ENCODE measurements at regions not wholly inside any gene's neighbourhood (a gene's known extent, or its start where the extent isn't known, plus 50 kb on each side); places are given as distances from the start of the nearest gene placed in this dataset.

GRCh38 chr2:239523147-239523953 is 122.5 kb upstream of the HDAC4 start:
- DNase-seq: no peak

GRCh38 chr2:239522740-239523119 is 121.9 kb upstream of the HDAC4 start:
- DNase-seq: no peak

GRCh38 chr2:239522002-239522739 is 121.4 kb upstream of the HDAC4 start:
- DNase-seq: no peak

GRCh38 chr2:239521518-239521815 is 120.6 kb upstream of the HDAC4 start:
- DNase-seq: no peak

- DNase-seq: no peak
Observed at GRCh38 chr2:239520811-239521517, 120.1 kb upstream of the HDAC4 start.

GRCh38 chr2:239519921-239520585 is 119.2 kb upstream of the HDAC4 start:
- DNase-seq: no peak

GRCh38 chr2:239519089-239519920 is 118.5 kb upstream of the HDAC4 start:
- DNase-seq: no peak

GRCh38 chr2:239518286-239519088 is 117.7 kb upstream of the HDAC4 start:
- DNase-seq: no peak

- no peak for DNase-seq
Observed at GRCh38 chr2:239517686-239518085, 116.9 kb upstream of the HDAC4 start.

GRCh38 chr2:239516954-239517305 is 116.1 kb upstream of the HDAC4 start:
- DNase-seq: no peak

GRCh38 chr2:239516286-239516953 is 115.6 kb upstream of the HDAC4 start:
- no peak for DNase-seq

- DNase-seq: no peak
Observed at GRCh38 chr2:239514754-239515530, 114.1 kb upstream of the HDAC4 start.

- no peak for DNase-seq
Observed at GRCh38 chr2:239512054-239512453, 111.2 kb upstream of the HDAC4 start.

GRCh38 chr2:239509373-239510143 is 108.7 kb upstream of the HDAC4 start:
- DNase-seq: no peak

- DNase-seq: no peak
Observed at GRCh38 chr2:239508261-239508660, 107.4 kb upstream of the HDAC4 start.

- DNase-seq: no peak
Observed at GRCh38 chr2:239507576-239508258, 106.9 kb upstream of the HDAC4 start.

GRCh38 chr2:239506961-239507360 is 106.1 kb upstream of the HDAC4 start:
- DNase-seq: no peak

GRCh38 chr2:239506101-239506857 is 105.5 kb upstream of the HDAC4 start:
- DNase-seq: no peak
